Lower lobe of right lung (tissue), 2 donors: ENCODE measurements at regions not wholly inside any gene's neighbourhood (a gene's known extent, or its start where the extent isn't known, plus 50 kb on each side); places are given as distances from the start of the nearest gene placed in this dataset.

ENCODE experiments used
- ATAC-seq, 2 donors: fragments of 200-7000 bp; cut with Tn5 transposase; one replicate each; pipeline ENCODE4 v1.9.1; 2020 to 2022; ENCODE audit warnings: mild to moderate bottlenecking in 2 of 2, moderate library complexity in 2 of 2
- DNase-seq: peaks from one replicate; pipeline ENCODE4 v3.0.0-alpha.2; 2020
- H3K27ac ChIP-seq: fragments of 200-600 bp; one replicate; pipeline ENCODE4 v1.8.0; 2022
- H3K27me3 ChIP-seq: fragments of 200-600 bp; one replicate; pipeline ENCODE4 v1.8.0; 2022; ENCODE audit warnings: low read depth
- H3K36me3 ChIP-seq: fragments of 200-600 bp; one replicate; pipeline ENCODE4 v1.8.0; 2022; ENCODE audit warnings: mild to moderate bottlenecking
- H3K4me1 ChIP-seq: fragments of 200-600 bp; one replicate; pipeline ENCODE4 v1.8.0; 2022
- H3K4me3 ChIP-seq: fragments of 200-600 bp; one replicate; pipeline ENCODE4 v1.8.0; 2022; ENCODE audit warnings: mild to moderate bottlenecking
- H3K9me3 ChIP-seq: fragments of 200-600 bp; one replicate; pipeline ENCODE4 v1.8.0; 2022
- intact Hi-C: fragments of 100-400 bp; cut with DNase I; formaldehyde crosslinking; loops from one replicate; pipeline ENCODE4 v1.11.0; 2022
- TF ChIP-seq, protein P1 (sequence below): fragments of 200-600 bp; IDR thresholded peaks from one replicate; pipeline ENCODE4 v1.8.0; 2022; ENCODE audit warnings: antibody characterized with exemption, mild to moderate bottlenecking
- donor health status: DM: no; HTN: yes; CAD: no; lungs with severe emphysema.

DNA sequence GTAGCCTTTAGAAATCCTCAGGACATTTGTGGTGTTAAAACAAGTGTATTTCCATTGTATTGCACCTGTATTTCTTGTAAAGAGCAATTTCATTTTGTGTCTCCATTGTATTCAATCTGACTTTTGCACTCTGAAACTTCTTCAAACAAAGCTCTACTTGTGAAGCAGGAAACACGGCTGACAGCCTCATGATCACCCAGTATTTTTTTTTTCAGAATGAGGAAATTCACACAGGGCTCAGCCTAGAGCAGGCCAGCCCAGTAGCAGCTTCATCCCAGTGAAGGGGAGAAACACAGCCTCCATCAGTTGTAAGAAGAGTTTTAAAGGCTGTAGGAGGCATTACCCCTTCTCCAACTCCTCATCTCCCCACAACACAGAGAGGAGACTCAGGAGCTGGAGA, 175.9 kb upstream of the KLHL29 start:
- intact Hi-C loops = no loop called here
- Histone ChIP-seq H3K36me3 (no peaks in the 10 kb centered on the region), H3K27ac (no peak overlapping the region), H3K9me3 (no peaks in the 10 kb centered on the region), H3K4me3 (no peak overlapping the region), H3K27me3 (no peaks in the 10 kb centered on the region), H3K4me1 (no peaks in the 10 kb centered on the region)
- ATAC-seq (no peak), DNase-seq (no peak)
- TF ChIP-seq, protein P1, sequence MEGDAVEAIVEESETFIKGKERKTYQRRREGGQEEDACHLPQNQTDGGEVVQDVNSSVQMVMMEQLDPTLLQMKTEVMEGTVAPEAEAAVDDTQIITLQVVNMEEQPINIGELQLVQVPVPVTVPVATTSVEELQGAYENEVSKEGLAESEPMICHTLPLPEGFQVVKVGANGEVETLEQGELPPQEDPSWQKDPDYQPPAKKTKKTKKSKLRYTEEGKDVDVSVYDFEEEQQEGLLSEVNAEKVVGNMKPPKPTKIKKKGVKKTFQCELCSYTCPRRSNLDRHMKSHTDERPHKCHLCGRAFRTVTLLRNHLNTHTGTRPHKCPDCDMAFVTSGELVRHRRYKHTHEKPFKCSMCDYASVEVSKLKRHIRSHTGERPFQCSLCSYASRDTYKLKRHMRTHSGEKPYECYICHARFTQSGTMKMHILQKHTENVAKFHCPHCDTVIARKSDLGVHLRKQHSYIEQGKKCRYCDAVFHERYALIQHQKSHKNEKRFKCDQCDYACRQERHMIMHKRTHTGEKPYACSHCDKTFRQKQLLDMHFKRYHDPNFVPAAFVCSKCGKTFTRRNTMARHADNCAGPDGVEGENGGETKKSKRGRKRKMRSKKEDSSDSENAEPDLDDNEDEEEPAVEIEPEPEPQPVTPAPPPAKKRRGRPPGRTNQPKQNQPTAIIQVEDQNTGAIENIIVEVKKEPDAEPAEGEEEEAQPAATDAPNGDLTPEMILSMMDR = no peak

DNA sequence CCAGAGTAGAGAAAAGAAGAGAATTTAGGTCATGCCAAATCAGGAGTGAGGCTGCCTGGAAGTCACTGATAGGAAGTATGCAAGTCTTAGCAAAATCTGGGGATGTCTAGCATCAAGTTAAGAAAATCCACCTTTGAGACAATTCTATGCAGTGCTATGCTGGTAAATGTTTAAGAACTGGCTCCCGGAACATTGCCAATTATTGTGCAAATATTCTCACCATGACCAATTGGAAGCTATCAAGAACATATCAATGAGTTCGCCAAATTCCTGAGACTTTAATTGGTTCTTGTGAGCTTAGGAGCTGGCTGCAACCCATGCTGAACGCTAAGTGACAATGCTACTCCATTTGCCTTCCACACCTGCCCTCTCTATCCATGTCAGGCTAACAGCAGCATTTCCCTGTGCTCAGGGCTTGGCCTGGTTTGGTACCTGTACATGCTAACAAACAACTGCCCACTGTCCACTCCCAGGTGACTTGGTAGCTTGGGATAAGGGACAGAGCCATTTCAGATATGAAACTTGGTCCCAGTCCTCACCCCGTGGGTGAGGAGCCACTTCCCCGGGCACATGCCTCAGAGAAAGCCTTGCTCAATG, 172.9 kb upstream of the KLHL29 start:
- H3K9me3 ChIP-seq = no peaks in the 10 kb centered on the region
- H3K27ac ChIP-seq = no peak overlapping the region
- TF ChIP-seq, protein P1 = no peak
- no peaks in the 10 kb centered on the region for H3K27me3 ChIP-seq
- no peaks in the 10 kb centered on the region for H3K4me1 ChIP-seq
- H3K4me3 ChIP-seq = no peak overlapping the region
- H3K36me3 ChIP-seq = no peaks in the 10 kb centered on the region
- ATAC-seq (peak; percentile 39 to 46), DNase-seq (no peak)
- intact Hi-C loops = no loop called here

DNA sequence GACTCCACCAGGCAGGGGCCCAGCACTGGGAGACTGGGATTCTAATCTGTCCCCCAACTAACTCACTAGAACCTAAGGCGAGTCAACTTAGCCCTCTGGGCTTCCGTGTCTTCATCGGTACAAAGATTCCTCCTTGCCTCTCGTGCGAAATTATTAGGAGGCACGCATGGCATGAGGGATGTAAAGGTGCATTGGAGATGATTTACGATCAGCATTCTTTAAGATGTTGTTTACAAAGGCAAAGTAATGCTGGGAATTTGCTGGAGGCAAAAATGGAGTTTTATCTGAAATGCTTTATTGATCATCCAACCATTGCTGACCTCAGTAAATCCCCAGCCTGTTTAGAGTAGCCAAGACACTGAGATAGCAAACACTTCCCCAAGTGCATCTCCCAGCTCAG, 171.8 kb upstream of the KLHL29 start:
- no peak for ATAC-seq
- intact Hi-C loops = no loop called here

DNA sequence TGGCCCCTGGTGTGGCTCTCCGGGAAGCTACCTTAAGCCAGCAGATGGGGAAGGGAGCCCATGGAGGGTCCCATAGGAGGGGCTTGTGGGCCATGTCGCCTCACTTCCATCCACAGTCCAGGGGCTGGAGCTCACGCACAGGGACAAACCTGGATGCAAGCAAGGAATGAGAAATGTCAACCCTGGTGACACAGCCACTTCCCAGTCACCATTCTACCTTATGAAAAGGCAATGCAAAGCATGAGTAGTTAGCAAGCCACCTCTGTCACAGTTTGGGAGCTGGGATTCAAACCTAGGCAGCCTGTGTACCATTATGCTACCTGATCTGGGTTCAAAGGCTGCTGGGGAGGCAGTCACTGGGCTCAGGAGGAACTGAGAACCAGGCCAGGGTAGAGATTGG, 170.0 kb upstream of the KLHL29 start:
- no peaks in the 10 kb centered on the region for H3K36me3 ChIP-seq
- intact Hi-C loops = no loop called here
- no peaks in the 10 kb centered on the region for H3K27me3 ChIP-seq
- no peak overlapping the region for H3K4me3 ChIP-seq
- H3K9me3 ChIP-seq = no peaks in the 10 kb centered on the region
- H3K27ac ChIP-seq = no peak overlapping the region
- no peaks in the 10 kb centered on the region for H3K4me1 ChIP-seq
- DNase-seq = no peak
- no peak for ATAC-seq
- TF ChIP-seq, protein P1 = no peak

More for the DNA sequence above, 171.8 kb upstream of the KLHL29 start:
- DNase-seq = no peak
- Histone ChIP-seq H3K27ac (no peak overlapping the region), H3K27me3 (no peaks in the 10 kb centered on the region), H3K36me3 (no peaks in the 10 kb centered on the region), H3K4me1 (no peaks in the 10 kb centered on the region), H3K4me3 (no peak overlapping the region), H3K9me3 (no peaks in the 10 kb centered on the region)
- TF ChIP-seq, protein P1 = no peak

DNA sequence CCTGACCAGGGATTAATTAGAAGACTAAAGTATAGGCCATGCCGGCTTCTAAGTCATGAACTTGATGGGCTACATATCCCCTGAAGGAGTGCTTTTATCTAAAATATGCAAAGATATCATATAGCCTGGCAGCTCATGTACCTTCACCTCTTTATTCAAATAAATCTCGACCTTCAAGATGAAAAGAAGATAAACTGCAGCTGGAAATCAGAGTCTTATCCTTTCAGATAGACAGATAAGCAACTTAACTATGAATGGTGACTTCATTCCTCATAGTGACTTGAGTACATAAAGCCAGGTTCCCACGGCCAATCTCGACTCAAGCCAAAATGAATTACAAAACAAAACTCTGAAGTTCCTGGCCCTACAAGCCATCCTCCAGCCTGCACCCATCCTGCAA, 165.3 kb upstream of the KLHL29 start:
- Histone ChIP-seq H3K4me3 (no peak overlapping the region), H3K27ac (no peak overlapping the region), H3K36me3 (no peaks in the 10 kb centered on the region), H3K27me3 (no peaks in the 10 kb centered on the region), H3K4me1 (no peaks in the 10 kb centered on the region), H3K9me3 (no peaks in the 10 kb centered on the region)
- DNase-seq (no peak), ATAC-seq (no peak)
- TF ChIP-seq, protein P1 = no peak
- intact Hi-C loops = no loop called here
